SHP77 (cell line): ENCODE measurements at regions not wholly inside any gene's neighbourhood (a gene's known extent, or its start where the extent isn't known, plus 50 kb on each side); places are given as distances from the start of the nearest gene placed in this dataset.
A peak's percentile ranks its signal among the peaks of the same experiment; 100 is the strongest.

Source experiments
- DNase-seq, 2 experiments: peaks; one replicate each; lab custom pipeline; 2025; lab: John Stamatoyannopoulos, UW

GRCh38 chr21:38658511-38658910 lies 147.2 kb upstream of the ETS2 start:
- DNase-seq: no peak

DNA sequence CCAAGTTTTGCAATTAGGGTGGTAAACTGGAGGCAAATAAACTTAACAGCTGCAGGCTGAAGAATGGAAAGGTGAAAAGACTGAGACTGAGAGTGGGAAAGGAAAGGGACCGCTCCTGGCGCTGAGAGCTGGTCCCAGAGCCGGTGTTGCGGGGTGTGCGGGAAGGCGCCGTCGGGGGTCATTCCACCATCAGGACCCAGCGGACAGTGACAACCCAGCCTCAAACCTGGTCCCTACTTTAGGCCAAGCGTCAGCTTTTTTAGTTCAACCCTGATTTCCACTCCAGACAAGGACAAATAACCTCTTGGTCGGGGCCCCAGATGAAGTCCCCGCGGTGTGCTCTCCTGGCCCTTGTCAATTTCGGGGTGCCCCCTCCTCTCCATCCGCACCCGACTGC lies 145.8 kb upstream of the ETS2 start:
- DNase-seq: no peak

DNA sequence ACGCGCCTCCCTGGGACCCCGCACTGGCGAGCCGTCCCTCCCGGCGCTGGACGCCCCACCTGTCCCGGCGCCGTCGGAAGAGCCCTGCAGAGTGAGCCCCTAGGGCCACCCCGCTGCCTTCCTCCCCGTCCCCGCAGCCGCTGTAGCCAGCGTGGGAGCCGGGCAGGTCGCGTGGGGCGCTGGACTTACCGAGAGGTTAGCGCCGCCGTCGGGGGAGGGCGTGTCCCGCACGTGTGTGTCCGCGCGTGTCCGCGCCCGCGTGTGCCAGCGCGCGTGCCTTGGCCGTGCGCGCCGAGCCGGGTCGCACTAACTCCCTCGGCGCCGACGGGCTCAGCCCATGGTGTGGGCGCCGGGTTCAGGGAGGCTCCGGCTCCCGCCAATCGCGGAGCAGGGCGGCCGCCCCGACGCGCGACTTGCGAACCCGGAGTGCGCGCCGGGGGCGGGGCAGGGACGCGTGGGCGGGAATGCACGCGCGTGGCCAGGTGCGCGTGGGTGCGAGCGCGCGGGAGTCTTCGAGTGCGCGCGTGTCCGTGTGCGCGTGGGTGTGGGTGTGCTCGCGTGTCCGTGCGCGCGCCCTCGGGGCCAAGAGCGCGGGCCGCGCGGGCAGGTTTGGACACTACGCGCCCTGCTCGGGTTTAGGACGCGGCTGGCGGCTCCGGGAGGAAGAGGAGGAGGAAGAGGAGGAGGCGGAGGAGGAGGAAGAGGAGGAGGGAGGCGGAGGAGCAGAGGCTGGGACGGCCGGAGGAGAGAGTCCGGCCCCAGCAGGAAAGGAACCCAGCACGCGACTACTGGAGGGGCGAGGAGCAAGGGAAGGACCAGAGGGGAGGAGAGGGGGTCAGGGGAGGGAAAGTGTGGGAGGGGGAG lies 145.2 kb upstream of the ETS2 start:
- DNase-seq: no peak

DNA sequence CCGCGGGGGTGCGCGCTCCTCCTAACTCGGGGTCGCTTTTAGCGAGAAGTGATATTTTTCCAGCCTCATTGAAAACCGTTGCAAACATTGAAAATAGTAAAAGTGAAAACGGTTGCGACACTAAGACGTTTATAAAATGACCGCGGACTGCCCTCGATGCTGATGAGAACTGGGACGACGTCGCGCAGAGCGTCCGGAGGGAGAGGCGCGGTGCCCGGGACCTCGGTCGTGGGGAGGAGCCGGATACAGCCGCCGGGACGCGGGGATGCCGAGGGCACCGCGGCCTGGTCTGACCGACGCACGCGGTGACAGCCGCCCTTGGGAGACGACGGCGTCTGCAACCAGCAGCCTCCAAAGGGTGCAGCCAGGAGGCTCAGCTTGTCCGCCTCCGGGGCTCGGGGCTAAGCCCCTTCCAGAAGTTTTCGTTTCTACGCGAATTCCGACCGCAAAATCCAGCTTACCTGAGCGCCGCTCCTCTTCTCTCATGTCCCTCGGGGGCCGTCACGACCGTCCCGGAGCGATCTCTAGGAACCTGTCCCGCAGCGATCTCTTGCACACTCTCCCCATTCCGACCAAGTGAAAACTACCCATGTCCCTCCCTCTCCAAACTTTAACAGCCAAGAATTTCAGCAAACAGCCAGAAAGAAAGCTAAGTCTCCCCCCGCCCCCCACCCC lies 144.4 kb upstream of the ETS2 start:
- DNase-seq: no peak

GRCh38 chr21:38661889-38662568 lies 143.7 kb upstream of the ETS2 start:
- DNase-seq: no peak

GRCh38 chr21:38663282-38663681 lies 142.4 kb upstream of the ETS2 start:
- DNase-seq: no peak

- DNase-seq: no peak
Measured at GRCh38 chr21:38664315-38664714, 141.4 kb upstream of the ETS2 start.

- no peak for DNase-seq
Measured at GRCh38 chr21:38664841-38665240, 140.9 kb upstream of the ETS2 start.

- DNase-seq: no peak
Measured at GRCh38 chr21:38667291-38667870, 138.3 kb upstream of the ETS2 start.

- no peak for DNase-seq
Measured at GRCh38 chr21:38668067-38668466, 137.7 kb upstream of the ETS2 start.

DNA sequence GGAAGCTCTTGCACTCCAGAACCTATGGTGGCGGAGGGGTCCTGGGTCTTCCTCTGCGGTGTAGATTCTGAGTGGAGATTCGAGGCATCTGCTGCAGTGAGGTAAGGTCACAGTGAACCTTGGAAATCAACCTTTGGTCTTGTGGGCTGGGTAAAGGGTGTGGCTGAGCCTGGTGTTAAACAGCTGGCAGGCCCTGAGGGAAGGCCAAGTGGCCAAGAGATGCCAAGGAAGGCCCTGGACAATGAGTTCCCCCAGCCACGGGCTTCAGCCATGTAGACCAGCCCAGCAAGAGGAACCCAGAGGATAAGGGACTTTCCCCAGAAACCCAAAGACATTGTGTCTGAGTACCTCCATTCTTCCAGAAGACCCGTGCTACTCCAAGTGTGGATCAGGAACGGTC lies 137.2 kb upstream of the ETS2 start:
- no peak for DNase-seq

DNA sequence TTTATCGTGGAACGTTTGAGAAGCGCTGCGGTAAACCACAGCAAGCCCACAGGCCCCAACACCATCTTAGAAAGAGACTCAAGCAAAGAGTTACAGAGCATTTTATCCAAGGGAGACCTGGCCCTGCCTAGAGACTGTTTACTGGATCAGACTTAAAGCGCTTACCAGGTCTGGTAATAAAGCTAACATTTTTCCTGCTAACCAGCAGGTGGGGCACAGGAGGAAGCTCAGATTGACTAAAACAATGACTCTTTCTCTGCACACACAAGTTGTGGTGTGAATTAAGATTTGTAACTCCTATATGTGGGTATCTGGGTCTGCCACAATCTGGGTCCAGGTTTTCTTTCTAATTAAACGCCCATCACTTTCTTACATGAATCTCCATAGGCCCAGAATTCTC lies 136.5 kb upstream of the ETS2 start:
- peak in 1 of 2 experiments; percentile 16 for DNase-seq

DNA sequence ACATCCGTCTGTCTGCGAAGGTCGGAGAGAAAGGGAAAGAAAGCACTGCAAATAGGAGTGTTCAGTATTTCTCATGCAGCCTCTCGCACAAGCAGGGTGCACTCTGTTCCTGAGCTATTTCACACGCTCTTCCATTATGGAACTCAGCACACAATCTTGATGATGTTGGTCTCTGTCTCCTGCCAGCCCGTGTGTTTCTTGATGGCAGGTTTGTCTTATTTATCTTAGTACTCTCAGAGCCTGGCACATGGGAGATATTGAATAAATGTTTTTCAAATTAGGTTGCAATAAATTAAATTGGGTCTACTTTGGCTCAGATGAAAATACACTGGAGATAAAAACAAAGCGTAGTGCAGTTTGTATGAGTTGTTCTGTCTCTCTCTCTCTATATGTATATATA lies 134.9 kb upstream of the ETS2 start:
- no peak for DNase-seq

DNA sequence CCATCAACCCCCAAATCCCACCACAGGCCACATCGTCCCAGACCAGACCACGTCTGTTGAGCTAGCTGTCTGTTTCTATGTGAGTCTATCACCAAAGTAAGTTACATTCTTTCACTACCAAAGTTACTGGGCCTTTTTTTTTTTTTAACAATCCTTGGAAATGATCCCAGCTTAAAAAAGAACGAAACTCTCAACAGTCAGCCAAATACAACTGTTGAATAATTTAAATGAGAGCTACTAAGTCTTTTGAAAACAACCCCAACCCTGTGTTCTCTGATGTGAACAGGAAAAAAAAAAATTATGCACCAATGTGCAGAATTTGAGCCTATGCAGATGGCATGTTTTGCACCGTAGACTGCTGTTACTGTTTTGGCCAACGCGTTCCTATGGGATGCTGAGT lies 134.0 kb upstream of the ETS2 start:
- DNase-seq: no peak

DNA sequence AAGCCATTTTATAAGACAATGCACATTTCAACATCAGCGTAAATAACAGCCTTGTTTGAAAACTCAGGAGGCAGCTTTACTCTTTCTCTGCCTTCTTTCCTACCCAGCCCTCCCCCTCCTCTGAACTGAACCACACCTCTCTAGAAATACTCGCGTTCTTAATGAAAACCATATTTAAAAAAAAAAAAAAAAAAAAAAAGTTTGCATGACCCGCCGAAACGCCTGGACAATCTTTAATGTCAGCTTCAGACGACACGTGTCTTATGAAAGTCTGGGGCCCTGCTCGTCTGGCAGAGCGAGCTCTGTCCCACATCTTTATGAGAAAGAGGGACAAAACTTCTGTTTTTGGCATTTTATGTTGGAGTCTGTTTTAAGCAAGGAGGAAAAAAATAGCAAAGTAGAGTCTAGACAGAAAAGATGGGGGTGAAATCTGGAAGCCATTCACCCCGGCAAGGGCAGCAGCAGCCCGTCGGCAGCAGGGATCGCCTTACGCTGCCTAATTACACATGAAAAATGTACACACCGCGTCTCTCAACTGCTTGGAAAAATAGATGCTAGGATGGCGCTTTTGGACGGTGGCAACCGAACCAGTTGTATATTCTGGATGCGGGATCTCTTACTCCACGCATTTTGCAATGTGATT lies 130.4 kb upstream of the ETS2 start:
- DNase-seq: no peak

GRCh38 chr21:38678827-38679226 lies 126.9 kb upstream of the ETS2 start:
- DNase-seq: no peak

- DNase-seq: no peak
Measured at GRCh38 chr21:38679534-38679933, 126.2 kb upstream of the ETS2 start.

- no peak for DNase-seq
Measured at GRCh38 chr21:38680401-38680800, 125.3 kb upstream of the ETS2 start.

GRCh38 chr21:38683222-38683621 lies 122.5 kb upstream of the ETS2 start:
- DNase-seq: no peak

DNA sequence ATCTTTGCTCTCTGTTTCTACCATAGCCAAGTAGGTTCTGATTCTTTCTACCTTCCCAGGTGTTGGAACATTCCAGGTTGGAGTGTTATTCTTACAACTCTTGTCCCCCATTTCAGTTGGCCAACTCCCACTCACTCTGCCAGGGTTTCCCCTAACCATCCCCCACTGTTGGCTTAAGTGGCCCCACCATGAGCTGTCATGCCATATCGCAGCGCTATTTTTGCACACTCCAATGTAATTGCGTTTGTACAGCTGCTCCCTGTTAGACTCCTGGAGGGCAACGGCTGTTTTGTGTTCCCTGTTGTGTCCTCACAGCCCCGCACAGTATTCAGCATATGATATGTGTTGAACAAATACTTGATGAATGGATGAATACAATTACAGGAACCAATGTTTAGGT lies 117.7 kb upstream of the ETS2 start:
- DNase-seq: peak; percentile 96 to 97

DNA sequence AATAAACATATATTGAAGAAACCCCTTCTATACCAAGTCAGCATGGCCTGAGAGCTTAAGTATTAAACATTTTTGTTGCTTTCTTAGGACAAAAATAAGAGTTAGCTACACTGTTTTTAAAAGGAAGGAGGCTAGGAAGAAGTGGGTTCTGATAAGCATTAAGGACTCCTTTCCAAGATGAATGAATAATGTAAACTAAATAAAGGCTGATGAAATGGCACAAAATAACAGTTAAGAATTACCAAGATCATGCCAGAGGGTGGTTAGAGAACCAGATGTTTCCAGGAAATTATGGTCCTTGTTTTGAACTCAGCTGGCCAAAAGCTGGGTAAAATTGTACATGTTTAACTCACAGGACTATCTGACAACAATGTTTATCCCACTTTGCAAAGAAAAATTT lies 114.1 kb upstream of the ETS2 start:
- DNase-seq: no peak

DNA sequence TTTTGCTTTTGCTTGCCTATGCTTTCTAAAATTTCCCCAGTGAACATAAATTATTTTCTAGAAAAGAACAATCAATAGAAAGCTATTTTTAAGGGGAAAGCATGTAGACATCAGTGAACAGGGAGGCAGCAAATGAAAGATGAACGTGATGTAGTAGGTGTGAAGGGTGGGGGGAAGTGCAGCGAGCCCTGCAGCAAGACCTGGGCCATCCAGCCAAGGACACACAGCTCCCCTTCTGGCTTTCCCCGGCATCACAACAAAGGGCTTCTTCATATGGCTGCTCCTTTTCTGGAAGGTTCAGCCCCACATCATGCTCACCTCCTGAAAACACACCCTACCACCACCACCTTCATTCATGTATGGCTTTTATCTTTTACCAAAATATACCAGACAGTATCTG lies 109.2 kb upstream of the ETS2 start:
- no peak for DNase-seq
